Natural killer cell (primary cell): ENCODE measurements at regions not wholly inside any gene's neighbourhood (a gene's known extent, or its start where the extent isn't known, plus 50 kb on each side); places are given as distances from the start of the nearest gene placed in this dataset.

Experiments
- ATAC-seq, 3 donors: fragments of 150-1000 bp in 2 of 3; fragments of 200-7000 bp in 1 of 3; cut with Tn5 transposase; 1 replicate in 1 of 3; 2 replicates in 2 of 3; pipeline ENCODE4 v1.10.0; 2021; ENCODE audit warnings: mild to moderate bottlenecking in 2 of 3, moderate library complexity in 2 of 3
- DNase-seq, 2 donors: peaks; one replicate each; pipeline versions ENCODE4 v3.0.0 to v3.0.0-alpha.2; 2013 to 2021; ENCODE audit warnings: mixed read lengths in 1 of 2
- H3K27ac ChIP-seq: one replicate; pipeline ENCODE4 v1.5.1; 2013; ENCODE audit warnings: mild to moderate bottlenecking, low read length
- H3K27me3 ChIP-seq: one replicate; pipeline ENCODE4 v1.6.1; 2013; ENCODE audit warnings: low read length; ENCODE audit not compliant: control insufficient read depth, insufficient read depth
- H3K36me3 ChIP-seq: one replicate; pipeline ENCODE4 v1.6.1; 2013; ENCODE audit warnings: low read length; ENCODE audit not compliant: control insufficient read depth, insufficient read depth
- H3K4me1 ChIP-seq: one replicate; pipeline ENCODE4 v1.6.1; 2013; ENCODE audit warnings: low read length; ENCODE audit not compliant: control insufficient read depth, insufficient read depth
- H3K4me3 ChIP-seq: one replicate; pipeline ENCODE4 v1.5.1; 2013; ENCODE audit warnings: low read length
- H3K9me3 ChIP-seq: one replicate; pipeline ENCODE4 v1.6.1; 2013; ENCODE audit warnings: low read length; ENCODE audit not compliant: control insufficient read depth, insufficient read depth
- H3K27ac Mint-ChIP-seq, 2 donors: one replicate each; pipeline ENCODE4 v1.8.0; 2022; ENCODE audit warnings: mild to moderate bottlenecking in 2 of 2, mixed read lengths in 2 of 2, moderate library complexity in 1 of 2
- H3K27me3 Mint-ChIP-seq, 2 donors: one replicate each; pipeline ENCODE4 v1.8.0; 2022; ENCODE audit warnings: low read depth in 2 of 2, mixed read lengths in 2 of 2
- H3K36me3 Mint-ChIP-seq: one replicate; pipeline ENCODE4 v1.8.0; 2022; ENCODE audit warnings: mixed read lengths
- H3K4me1 Mint-ChIP-seq, 2 donors: one replicate each; pipeline ENCODE4 v1.8.0; 2022; ENCODE audit warnings: mixed read lengths in 2 of 2
- H3K4me3 Mint-ChIP-seq: one replicate; pipeline ENCODE4 v1.8.0; 2022; ENCODE audit warnings: mild to moderate bottlenecking, moderate library complexity, mixed read lengths
- H3K9me3 Mint-ChIP-seq, 2 donors: one replicate each; pipeline ENCODE4 v1.8.0; 2022; ENCODE audit warnings: mixed read lengths in 2 of 2
- WGBS: methylation state at CpG from one replicate; pipeline ENCODE4 v1.1.7; 2013; ENCODE audit warnings: missing lambda C conversion rate; ENCODE audit not compliant: insufficient coverage; 5-methylcytosine and 5-hydroxymethylcytosine counted together
- intact Hi-C: fragments of 100-400 bp; cut with micrococcal nuclease; formaldehyde crosslinking; loops from one replicate; pipeline ENCODE4 v1.14.2; 2022
- TF ChIP-seq, protein P1 (sequence below): fragments of 200-600 bp; IDR thresholded peaks from one replicate; pipeline ENCODE4 v1.8.0; 2022; ENCODE audit warnings: antibody characterized with exemption

- Mint-ChIP-seq H3K27ac (no peak overlapping the region), H3K27me3 (peaks cover 0 to 3% of the 10 kb centered on the region in 2 donors), H3K4me1 (peaks cover 0 to 7% of the 10 kb centered on the region in 2 donors), H3K4me3 (no peak overlapping the region), H3K36me3 (no peaks in the 10 kb centered on the region), H3K9me3 (no peaks in the 10 kb centered on the region)
- intact Hi-C loops = no loop called here
- Histone ChIP-seq H3K4me1 (no peaks in the 10 kb centered on the region), H3K27me3 (no peaks in the 10 kb centered on the region), H3K27ac (no peak overlapping the region), H3K4me3 (no peak overlapping the region), H3K9me3 (no peaks in the 10 kb centered on the region), H3K36me3 (no peaks in the 10 kb centered on the region)
- no peak for ATAC-seq
- DNase-seq = no peak
- 87% methylated on average over 6 of the region's 6 CpGs for whole genome bisulfite sequencing
- TF ChIP-seq, protein P1, sequence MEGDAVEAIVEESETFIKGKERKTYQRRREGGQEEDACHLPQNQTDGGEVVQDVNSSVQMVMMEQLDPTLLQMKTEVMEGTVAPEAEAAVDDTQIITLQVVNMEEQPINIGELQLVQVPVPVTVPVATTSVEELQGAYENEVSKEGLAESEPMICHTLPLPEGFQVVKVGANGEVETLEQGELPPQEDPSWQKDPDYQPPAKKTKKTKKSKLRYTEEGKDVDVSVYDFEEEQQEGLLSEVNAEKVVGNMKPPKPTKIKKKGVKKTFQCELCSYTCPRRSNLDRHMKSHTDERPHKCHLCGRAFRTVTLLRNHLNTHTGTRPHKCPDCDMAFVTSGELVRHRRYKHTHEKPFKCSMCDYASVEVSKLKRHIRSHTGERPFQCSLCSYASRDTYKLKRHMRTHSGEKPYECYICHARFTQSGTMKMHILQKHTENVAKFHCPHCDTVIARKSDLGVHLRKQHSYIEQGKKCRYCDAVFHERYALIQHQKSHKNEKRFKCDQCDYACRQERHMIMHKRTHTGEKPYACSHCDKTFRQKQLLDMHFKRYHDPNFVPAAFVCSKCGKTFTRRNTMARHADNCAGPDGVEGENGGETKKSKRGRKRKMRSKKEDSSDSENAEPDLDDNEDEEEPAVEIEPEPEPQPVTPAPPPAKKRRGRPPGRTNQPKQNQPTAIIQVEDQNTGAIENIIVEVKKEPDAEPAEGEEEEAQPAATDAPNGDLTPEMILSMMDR = no peak
These were observed 379.4 kb downstream of the FBXW7 start for GRCh38 chr4:152156442-152156841.

GRCh38 chr4:152155070-152155469 is 380.8 kb downstream of the FBXW7 start:
- no peaks in the 10 kb centered on the region for H3K4me1 ChIP-seq
- H3K36me3 ChIP-seq = no peaks in the 10 kb centered on the region
- Mint-ChIP-seq H3K4me3 (no peak overlapping the region), H3K27me3 (no peaks in the 10 kb centered on the region), H3K4me1 (peaks cover 0 to 7% of the 10 kb centered on the region in 2 donors), H3K36me3 (no peaks in the 10 kb centered on the region), H3K27ac (no peak overlapping the region), H3K9me3 (no peaks in the 10 kb centered on the region)
- ATAC-seq (no peak), DNase-seq (no peak)
- H3K27ac ChIP-seq = no peak overlapping the region
- no peak overlapping the region for H3K4me3 ChIP-seq
- no peaks in the 10 kb centered on the region for H3K9me3 ChIP-seq
- intact Hi-C loops = no loop called here
- 79% methylated on average over 3 of the region's 3 CpGs for WGBS
- H3K27me3 ChIP-seq = no peaks in the 10 kb centered on the region
- TF ChIP-seq, protein P1 = no peak

GRCh38 chr4:152154433-152154832 is 381.5 kb downstream of the FBXW7 start:
- no peak for ATAC-seq

More at GRCh38 chr4:152154433-152154832, 381.5 kb downstream of the FBXW7 start:
- intact Hi-C loops = no loop called here
- Histone ChIP-seq H3K9me3 (no peaks in the 10 kb centered on the region), H3K27ac (no peak overlapping the region), H3K27me3 (no peaks in the 10 kb centered on the region), H3K36me3 (no peaks in the 10 kb centered on the region), H3K4me1 (no peaks in the 10 kb centered on the region), H3K4me3 (no peak overlapping the region)
- no peaks in the 10 kb centered on the region for H3K27me3 Mint-ChIP-seq
- no peak for DNase-seq
- no peak overlapping the region for H3K27ac Mint-ChIP-seq
- TF ChIP-seq, protein P1 = no peak
- no peak overlapping the region for H3K4me3 Mint-ChIP-seq
- no peaks in the 10 kb centered on the region for H3K36me3 Mint-ChIP-seq
- H3K4me1 Mint-ChIP-seq = peaks cover 0 to 7% of the 10 kb centered on the region in 2 donors
- 81% methylated on average over 2 of the region's 2 CpGs for WGBS
- H3K9me3 Mint-ChIP-seq = no peaks in the 10 kb centered on the region
